Upper lobe of left lung (tissue), 4 donors: ENCODE measurements at regions not wholly inside any gene's neighbourhood (a gene's known extent, or its start where the extent isn't known, plus 50 kb on each side); places are given as distances from the start of the nearest gene placed in this dataset.

ENCODE experiments used
- EP300 ChIP-seq, 4 donors: sonication (generic); formaldehyde crosslinking; IDR thresholded peaks; one replicate each; pipeline ENCODE4 v1.5.1; 2017; ENCODE audit warnings: antibody characterized with exemption in 4 of 4, control low read depth in 2 of 4
- POLR2A ChIP-seq, 4 donors: fragments of 450-650 bp; IDR thresholded peaks; one replicate each; pipeline ENCODE4 v1.5.1; 2016 to 2017; ENCODE audit warnings: antibody characterized with exemption in 4 of 4, mild to moderate bottlenecking in 2 of 4
- POLR2AphosphoS5 ChIP-seq, 2 donors: sonication (generic); formaldehyde crosslinking; IDR thresholded peaks; one replicate each; pipeline ENCODE4 v1.5.1; 2017; ENCODE audit warnings: antibody characterized with exemption in 2 of 2
- TF ChIP-seq, protein P1 (sequence below), 6 experiments: fragments of 450-650 bp in 4 of 6; fragments of 200-600 bp in 2 of 6; sonication (generic) in 2 of 6; IDR thresholded peaks; one replicate each; pipeline ENCODE4 v1.5.1; 2016 to 2019; ENCODE audit warnings: antibody characterized with exemption in 6 of 6

DNA sequence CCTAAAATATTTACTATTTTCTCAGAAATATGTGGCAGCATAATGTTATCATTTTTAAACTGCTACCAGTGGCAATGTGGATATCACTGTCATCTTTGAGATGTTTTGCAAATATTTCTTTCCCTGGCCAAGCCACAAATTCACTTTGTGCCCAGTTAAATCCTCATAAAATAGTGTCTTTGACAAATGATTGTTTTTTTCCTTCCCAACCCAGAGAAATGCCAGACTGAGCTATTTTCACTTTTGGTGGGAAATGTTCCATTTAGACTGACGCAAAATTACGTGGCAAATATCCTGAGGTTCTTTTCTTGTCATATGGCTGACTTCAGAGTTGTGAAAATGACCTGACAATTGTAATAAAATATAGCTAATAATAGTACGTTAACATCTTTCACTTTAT, 807.0 kb upstream of the SOX9 start:
- TF ChIP-seq, protein P1, sequence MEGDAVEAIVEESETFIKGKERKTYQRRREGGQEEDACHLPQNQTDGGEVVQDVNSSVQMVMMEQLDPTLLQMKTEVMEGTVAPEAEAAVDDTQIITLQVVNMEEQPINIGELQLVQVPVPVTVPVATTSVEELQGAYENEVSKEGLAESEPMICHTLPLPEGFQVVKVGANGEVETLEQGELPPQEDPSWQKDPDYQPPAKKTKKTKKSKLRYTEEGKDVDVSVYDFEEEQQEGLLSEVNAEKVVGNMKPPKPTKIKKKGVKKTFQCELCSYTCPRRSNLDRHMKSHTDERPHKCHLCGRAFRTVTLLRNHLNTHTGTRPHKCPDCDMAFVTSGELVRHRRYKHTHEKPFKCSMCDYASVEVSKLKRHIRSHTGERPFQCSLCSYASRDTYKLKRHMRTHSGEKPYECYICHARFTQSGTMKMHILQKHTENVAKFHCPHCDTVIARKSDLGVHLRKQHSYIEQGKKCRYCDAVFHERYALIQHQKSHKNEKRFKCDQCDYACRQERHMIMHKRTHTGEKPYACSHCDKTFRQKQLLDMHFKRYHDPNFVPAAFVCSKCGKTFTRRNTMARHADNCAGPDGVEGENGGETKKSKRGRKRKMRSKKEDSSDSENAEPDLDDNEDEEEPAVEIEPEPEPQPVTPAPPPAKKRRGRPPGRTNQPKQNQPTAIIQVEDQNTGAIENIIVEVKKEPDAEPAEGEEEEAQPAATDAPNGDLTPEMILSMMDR (IDR thresholded peaks at IDR 0.05), result no peak
- TF ChIP-seq EP300 (IDR thresholded peaks at IDR 0.05) (no peak), POLR2A (IDR thresholded peaks at IDR 0.05) (no peak), POLR2AphosphoS5 (IDR thresholded peaks at IDR 0.05) (no peak)
